ENCODE measurements at regions not wholly inside any gene's neighbourhood (a gene's known extent, or its start where the extent isn't known, plus 50 kb on each side); places are given as distances from the start of the nearest gene placed in this dataset.

GRCh38 chr9:113818391-113818790 is 57.7 kb upstream of the ZNF618 start:
- no peak for DNase-seq (ENCODE audit: low read depth in 2 of 2)

GRCh38 chr9:113822315-113822714 is 53.8 kb upstream of the ZNF618 start:
- no peak for DNase-seq (ENCODE audit: low read depth in 2 of 2)

- no peak for DNase-seq (ENCODE audit: low read depth in 2 of 2)
Observed at GRCh38 chr9:113823421-113823820, 52.7 kb upstream of the ZNF618 start.

Data from activated CD8-positive, alpha-beta memory T cell treated with anti-CD3 and anti-CD28 coated beads for 4 hours (primary cell).